ENCODE measurements at regions not wholly inside any gene's neighbourhood (a gene's known extent, or its start where the extent isn't known, plus 50 kb on each side); places are given as distances from the start of the nearest gene placed in this dataset.

GRCh38 chr3:104362319-104362718 lies 1004.4 kb upstream of the ALCAM start:
- TF ChIP-seq YY1 (IDR thresholded peaks at IDR 0.05; ENCODE audit: insufficient read depth, insufficient read length) (no peak), ZNF274 (IDR thresholded peaks at IDR 0.05; ENCODE audit: low read depth, low read length) (no peak), SUZ12 (IDR thresholded peaks at IDR 0.05; ENCODE audit: extremely low read depth, insufficient read depth, insufficient read length) (no peak)
